Ishikawa (cell line): ENCODE measurements at regions not wholly inside any gene's neighbourhood (a gene's known extent, or its start where the extent isn't known, plus 50 kb on each side); places are given as distances from the start of the nearest gene placed in this dataset.

Source experiments
- CEBPB ChIP-seq: IDR thresholded peaks from 2 replicates; pipeline ENCODE4 v1.6.1; 2012
- CREB1 ChIP-seq: IDR thresholded peaks from 2 replicates; pipeline ENCODE4 v1.6.1; 2012; ENCODE audit warnings: low read depth
- EGR1 ChIP-seq: IDR thresholded peaks from 2 replicates; pipeline ENCODE4 v1.6.1; 2012
- EP300 ChIP-seq: IDR thresholded peaks from 2 replicates; pipeline ENCODE4 v1.6.1; 2012; ENCODE audit warnings: borderline replicate concordance
- FOXM1 ChIP-seq: IDR thresholded peaks from 2 replicates; pipeline ENCODE4 v1.6.1; 2012; ENCODE audit warnings: low read depth, borderline replicate concordance
- NFIC ChIP-seq: IDR thresholded peaks from 2 replicates; pipeline ENCODE4 v1.6.1; 2012
- RAD21 ChIP-seq: IDR thresholded peaks from 2 replicates; pipeline ENCODE4 v1.6.1; 2012; ENCODE audit warnings: low read depth
- REST ChIP-seq: IDR thresholded peaks from 2 replicates; pipeline ENCODE4 v1.6.1; 2012; ENCODE audit warnings: low read depth, mild to moderate bottlenecking
- TAF1 ChIP-seq: IDR thresholded peaks from 2 replicates; pipeline ENCODE4 v1.6.1; 2012; ENCODE audit warnings: low read depth, mild to moderate bottlenecking
- TCF12 ChIP-seq: IDR thresholded peaks from 2 replicates; pipeline ENCODE4 v1.6.1; 2012; ENCODE audit warnings: low read depth
- TEAD4 ChIP-seq: IDR thresholded peaks from 2 replicates; pipeline ENCODE4 v1.6.1; 2012
- YY1 ChIP-seq: IDR thresholded peaks from 2 replicates; pipeline ENCODE4 v1.6.1; 2012; ENCODE audit warnings: low read depth
- ZBTB7A ChIP-seq: IDR thresholded peaks from 2 replicates; pipeline ENCODE4 v1.6.1; 2012; ENCODE audit warnings: low read depth
- TF ChIP-seq, protein P1 (sequence below): IDR thresholded peaks from 2 replicates; pipeline ENCODE4 v1.6.1; 2012
- TF ChIP-seq, protein P2 (sequence below): IDR thresholded peaks from 2 replicates; pipeline ENCODE4 v1.6.1; 2012

DNA sequence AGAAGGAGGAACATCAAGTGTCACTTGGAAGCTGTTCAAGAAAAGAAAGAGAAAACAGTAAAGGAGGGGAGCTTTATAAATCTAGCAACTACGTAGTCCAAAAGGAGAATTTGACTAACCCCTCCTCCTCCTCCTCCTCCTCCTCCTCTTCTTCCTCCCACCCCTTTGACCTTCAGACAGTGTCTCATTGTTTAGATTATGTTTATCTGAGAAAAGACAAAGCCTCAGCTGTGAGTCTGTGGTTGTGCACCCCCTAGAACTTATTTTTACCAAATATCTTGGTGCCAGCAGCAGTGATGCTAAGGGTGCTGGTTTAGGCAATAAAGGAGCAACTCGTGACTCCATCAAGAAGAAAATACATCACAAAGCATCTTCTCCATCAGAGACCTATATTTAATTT is 68.9 kb upstream of the BMP2K start:
- TF ChIP-seq RAD21: no peak
- no peak for TF ChIP-seq CREB1
- no peak for TF ChIP-seq REST
- TF ChIP-seq NFIC: no peak
- TF ChIP-seq TEAD4: no peak
- TF ChIP-seq EGR1: no peak
- TF ChIP-seq ZBTB7A: no peak
- TF ChIP-seq, protein P1, sequence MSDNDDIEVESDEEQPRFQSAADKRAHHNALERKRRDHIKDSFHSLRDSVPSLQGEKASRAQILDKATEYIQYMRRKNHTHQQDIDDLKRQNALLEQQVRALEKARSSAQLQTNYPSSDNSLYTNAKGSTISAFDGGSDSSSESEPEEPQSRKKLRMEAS: no peak
- no peak for TF ChIP-seq TCF12
- no peak for TF ChIP-seq CEBPB
- TF ChIP-seq, protein P2, sequence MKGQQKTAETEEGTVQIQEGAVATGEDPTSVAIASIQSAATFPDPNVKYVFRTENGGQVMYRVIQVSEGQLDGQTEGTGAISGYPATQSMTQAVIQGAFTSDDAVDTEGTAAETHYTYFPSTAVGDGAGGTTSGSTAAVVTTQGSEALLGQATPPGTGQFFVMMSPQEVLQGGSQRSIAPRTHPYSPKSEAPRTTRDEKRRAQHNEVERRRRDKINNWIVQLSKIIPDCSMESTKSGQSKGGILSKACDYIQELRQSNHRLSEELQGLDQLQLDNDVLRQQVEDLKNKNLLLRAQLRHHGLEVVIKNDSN: no peak
- TF ChIP-seq EP300: no peak

- TF ChIP-seq CEBPB (no peak), TAF1 (no peak), CREB1 (no peak), RAD21 (no peak), EGR1 (no peak), EP300 (no peak), YY1 (no peak), FOXM1 (no peak), TEAD4 (no peak), ZBTB7A (no peak), NFIC (no peak), REST (no peak), TCF12 (no peak)
- TF ChIP-seq, protein P2: no peak
- TF ChIP-seq, protein P1: no peak
Observed at GRCh38 chr4:78707793-78708192, 68.4 kb upstream of the BMP2K start.

GRCh38 chr4:78710536-78710935 is 65.6 kb upstream of the BMP2K start:
- TF ChIP-seq, protein P2: no peak
- no peak for TF ChIP-seq NFIC
- TF ChIP-seq TEAD4: no peak
- TF ChIP-seq, protein P1: no peak
- TF ChIP-seq FOXM1: no peak
- TF ChIP-seq CREB1: no peak
- no peak for TF ChIP-seq TAF1
- TF ChIP-seq EGR1: no peak
- TF ChIP-seq ZBTB7A: no peak
- TF ChIP-seq CEBPB: no peak
- no peak for TF ChIP-seq RAD21
- TF ChIP-seq REST: no peak
- TF ChIP-seq YY1: no peak

- TF ChIP-seq TAF1: no peak
Observed at GRCh38 chr4:78711676-78712075, 64.5 kb upstream of the BMP2K start.
